ENCODE measurements at regions not wholly inside any gene's neighbourhood (a gene's known extent, or its start where the extent isn't known, plus 50 kb on each side); places are given as distances from the start of the nearest gene placed in this dataset.

DNA sequence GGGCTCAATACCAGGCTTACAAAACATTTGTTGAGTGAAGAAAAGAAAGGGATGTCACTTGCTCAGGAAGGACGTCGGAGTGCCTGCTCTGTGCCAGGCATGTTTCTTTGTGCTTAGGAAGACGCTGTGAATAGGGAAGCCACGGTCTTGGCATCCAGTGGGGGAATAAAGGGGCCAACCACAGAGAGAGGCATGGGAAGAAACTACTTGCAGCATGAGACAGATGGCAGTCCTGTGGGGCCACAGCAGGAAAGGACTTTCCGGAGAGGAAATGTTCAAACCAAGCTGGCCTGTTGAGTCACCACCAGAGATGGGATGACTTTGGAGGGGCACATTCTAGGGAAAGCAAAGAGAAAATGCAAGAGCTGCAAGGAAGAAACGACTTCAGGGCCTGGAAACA, 173.2 kb downstream of the CDH26 start:
- DNase-seq (ENCODE audit: low spot score) = no peak

- no peak for DNase-seq (ENCODE audit: low spot score)
Observed at GRCh38 chr20:60132162-60132826, 174.1 kb downstream of the CDH26 start.

GRCh38 chr20:60132827-60133670, 174.8 kb downstream of the CDH26 start:
- no peak for DNase-seq (ENCODE audit: low spot score)

DNA sequence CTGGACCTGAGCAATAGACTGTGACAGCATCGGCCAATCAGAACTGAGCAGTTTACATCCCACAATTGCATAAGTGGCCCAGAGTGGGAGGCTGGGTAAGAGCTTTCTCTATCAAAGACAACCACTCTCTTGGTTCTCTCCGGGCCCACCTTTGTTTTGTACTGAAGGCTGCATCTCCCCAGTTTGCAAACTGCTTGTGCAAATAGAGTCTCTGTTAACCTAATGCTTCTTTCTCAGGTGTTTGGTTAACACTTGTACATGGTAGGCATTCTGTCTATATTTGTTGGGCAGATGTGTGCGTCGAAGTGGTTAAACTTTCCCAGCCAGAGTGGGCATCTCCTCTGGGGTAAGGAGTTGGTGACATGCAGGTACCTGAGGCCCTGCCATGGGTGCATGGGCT, 177.1 kb downstream of the CDH26 start:
- DNase-seq (ENCODE audit: low spot score) = no peak

GRCh38 chr20:60136645-60137401, 178.6 kb downstream of the CDH26 start:
- no peak for DNase-seq (ENCODE audit: low spot score)

GRCh38 chr20:60137657-60138245, 179.5 kb downstream of the CDH26 start:
- peak; percentile 61 for DNase-seq (ENCODE audit: low spot score)

DNA sequence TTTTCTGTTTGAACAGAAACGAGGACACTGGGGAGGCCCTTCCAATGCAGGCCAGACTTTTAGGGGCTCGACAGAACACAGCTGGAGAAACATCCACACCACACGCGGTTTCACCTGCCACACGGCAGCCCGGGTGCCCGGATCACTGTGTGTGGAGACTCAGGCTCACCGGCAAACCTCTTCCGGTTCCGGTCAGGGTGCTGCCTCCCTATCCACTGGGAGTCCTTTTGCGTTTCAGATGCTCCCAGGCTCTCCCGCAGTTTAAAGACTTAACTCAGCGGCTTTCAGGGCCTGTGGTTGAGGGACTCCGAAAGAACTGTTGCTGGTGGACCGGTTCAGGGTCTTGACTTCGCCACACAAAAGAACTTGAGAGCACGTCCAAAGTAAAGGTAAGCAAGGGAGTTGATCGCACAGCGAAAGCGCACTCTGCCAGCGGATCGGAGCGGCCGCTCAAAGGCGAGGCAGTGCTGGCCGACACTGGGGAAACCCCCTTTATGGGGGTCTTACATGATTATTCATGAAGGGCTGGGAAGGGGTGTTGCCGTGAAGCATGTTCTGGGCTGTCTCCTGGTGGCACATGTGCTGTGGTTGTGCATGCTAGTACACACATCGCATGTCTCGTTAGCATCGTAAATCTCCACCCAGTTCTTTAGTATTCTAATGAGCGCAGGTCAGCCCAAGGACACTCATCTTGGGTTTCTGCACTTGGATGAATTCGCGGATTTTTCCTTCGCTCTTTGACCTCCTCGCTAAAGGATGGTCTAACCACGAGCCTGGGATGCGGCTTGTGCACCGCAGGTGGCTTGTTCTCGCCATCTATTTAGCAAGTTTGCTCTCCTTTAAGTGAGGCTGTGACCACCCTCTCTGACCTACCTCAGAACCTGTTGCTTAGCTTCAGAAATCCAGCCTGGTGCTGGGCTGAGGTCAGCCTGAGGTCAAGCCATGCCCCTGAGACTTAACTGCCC, 180.3 kb downstream of the CDH26 start:
- DNase-seq (ENCODE audit: low spot score) = peak; percentile 66

GRCh38 chr20:60139663-60140446, 181.6 kb downstream of the CDH26 start:
- no peak for DNase-seq (ENCODE audit: low spot score)

DNA sequence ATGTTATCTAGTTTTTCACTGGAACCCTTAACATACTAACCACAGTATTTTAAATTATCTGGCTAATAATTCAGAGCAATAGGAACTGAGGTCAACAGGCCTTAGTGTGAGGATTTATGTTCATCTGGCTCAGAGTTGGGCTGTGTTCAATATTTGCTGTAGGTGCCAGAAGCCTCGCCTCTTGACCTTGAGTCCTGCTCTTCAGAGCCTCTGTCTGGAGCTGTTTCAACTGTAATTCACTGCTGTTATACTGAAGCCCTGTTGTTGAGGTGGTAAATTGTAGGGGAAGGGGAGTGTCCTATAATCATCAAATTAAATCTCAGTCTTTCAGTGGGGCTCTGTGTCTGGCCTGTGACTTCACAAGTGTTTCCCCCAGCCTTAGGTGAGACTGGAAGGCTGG, 184.4 kb downstream of the CDH26 start:
- DNase-seq (ENCODE audit: low spot score) = no peak

GRCh38 chr20:60143261-60143842, 185.1 kb downstream of the CDH26 start:
- no peak for DNase-seq (ENCODE audit: low spot score)

DNA sequence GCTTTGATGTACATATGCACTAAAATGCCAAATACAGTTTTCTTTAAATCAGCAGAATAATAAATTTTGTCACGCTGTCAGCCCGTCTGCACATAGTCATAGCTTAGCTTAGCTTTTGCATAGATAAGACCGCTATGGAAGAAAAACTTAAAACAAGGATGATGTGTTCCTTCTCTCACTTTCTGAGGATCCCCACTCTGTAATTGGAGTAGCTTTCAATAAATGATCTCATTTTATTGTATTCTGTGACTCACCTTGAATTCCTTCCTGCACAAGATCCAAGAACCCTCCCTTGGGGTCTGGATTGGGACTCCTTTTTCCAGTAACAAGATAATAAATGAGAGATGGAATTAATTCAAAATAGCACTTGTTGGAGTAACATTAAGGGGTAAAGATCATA, 186.2 kb downstream of the CDH26 start:
- no peak for DNase-seq (ENCODE audit: low spot score)

GRCh38 chr20:60144974-60145527, 186.8 kb downstream of the CDH26 start:
- no peak for DNase-seq (ENCODE audit: low spot score)

DNA sequence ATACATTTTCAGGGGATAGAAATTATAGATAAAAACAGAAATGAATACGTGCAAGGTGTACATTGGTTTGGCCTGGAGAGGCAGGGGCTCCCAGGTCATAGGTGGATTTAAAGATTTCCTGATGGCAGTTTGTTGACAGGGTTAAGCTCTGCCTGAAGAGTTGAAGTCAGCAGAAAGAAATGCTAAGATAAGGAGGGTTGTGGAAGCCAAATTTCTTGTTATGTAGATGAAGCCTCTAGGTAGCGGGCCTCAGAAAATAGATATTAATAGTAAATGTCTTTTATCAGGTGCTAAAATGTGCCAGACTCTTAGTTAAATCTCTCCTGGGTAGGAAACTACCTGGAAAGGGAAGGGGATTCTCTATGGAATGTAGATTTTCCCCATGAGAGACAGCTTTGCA, 188.8 kb downstream of the CDH26 start:
- DNase-seq (ENCODE audit: low spot score) = no peak

DNA sequence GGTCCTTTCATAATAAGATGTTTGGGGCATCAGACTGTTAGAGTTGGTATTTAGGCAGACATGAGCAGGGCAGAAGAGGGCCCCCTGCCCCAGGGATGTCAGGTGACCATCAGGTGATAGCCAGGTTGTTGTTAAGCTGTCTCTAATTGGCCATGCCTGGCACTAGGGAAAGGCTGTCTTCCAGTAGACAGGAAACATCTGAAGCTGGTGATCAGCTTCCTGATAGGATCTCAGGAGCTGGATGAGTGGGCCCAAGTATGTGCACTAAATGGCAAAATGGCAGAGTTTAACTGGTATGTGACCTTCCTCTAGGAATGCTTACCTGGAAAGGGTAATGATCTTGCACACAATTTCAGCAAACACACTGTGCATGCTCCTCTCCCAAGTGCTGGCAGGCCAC, 190.7 kb downstream of the CDH26 start:
- DNase-seq (ENCODE audit: low spot score) = no peak

GRCh38 chr20:60152792-60153191, 194.6 kb downstream of the CDH26 start:
- no peak for DNase-seq (ENCODE audit: low spot score)

- DNase-seq (ENCODE audit: low spot score) = no peak
Observed at GRCh38 chr20:60160451-60161145, 202.4 kb downstream of the CDH26 start.

DNA sequence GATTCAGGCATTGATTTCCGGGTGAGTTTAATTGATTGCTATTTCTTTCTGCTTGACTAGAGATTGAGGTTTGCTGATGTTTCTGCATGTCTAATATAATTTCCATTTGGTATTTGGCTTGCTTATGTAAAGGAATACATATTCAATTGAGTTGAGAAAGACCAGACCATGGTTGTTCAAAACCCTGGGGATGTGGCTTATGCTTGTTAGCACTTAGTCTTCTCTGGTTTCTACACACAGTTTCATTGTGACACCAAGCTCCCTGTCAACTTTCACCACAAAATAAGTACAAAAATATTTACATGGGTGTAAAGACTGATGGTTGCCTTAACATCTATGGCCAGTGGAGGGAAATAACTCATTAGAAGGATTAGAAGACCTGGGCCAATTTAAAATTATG, 209.6 kb downstream of the CDH26 start:
- no peak for DNase-seq (ENCODE audit: low spot score)

DNA sequence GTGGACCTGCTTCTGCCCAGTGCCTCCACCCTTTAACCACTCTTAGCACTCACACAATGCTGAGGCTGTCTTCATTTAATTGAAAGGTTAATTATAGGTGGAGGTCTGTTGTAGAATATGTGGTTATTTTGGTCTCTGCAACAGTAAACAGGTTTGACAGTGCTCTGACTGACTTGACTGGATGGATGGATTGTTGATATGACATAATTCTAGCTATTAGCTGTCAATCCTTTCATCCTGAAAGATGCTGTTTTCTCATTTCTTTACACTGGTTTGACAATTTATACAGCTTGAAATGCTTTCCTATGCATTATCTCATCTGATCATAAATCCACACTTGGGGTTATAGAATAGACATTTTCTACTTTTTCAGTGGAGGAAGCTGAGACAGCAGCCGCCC, 210.7 kb downstream of the CDH26 start:
- DNase-seq (ENCODE audit: low spot score) = no peak

DNA sequence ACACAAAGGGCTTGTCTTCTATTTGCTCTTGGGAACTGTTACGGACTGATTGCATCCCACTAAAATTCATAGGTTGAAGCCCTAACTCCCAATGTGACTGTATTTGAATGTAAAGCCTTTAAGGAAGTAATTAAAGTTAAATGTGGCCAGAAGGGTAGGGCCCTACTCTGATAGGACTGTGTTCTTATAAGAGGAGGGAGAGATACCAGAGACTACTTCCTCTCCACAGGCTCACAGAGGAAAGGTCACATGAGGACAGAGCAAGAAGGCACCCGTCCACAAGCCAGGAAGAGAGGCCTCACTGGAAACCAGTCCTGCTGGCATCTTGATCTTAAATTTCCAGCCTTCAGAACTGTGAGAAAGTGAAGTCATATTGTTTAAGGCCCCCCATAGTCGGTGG, 211.9 kb downstream of the CDH26 start:
- DNase-seq (ENCODE audit: low spot score) = no peak
